Stomach (tissue), 4 donors: ENCODE measurements at regions not wholly inside any gene's neighbourhood (a gene's known extent, or its start where the extent isn't known, plus 50 kb on each side); places are given as distances from the start of the nearest gene placed in this dataset.

Source experiments
- POLR2AphosphoS5 ChIP-seq, 3 donors: sonication (generic); formaldehyde crosslinking; IDR thresholded peaks; one replicate each; pipeline ENCODE4 v1.6.1; 2016; ENCODE audit warnings: antibody characterized with exemption in 3 of 3
- TF ChIP-seq, protein P1 (sequence below), 7 experiments: fragments of 450-650 bp in 4 of 7; fragments of 200-600 bp in 3 of 7; sonication (generic) in 3 of 7; IDR thresholded peaks; one replicate each; pipeline ENCODE4 v1.5.1; 2016 to 2019; ENCODE audit warnings: antibody characterized with exemption in 7 of 7, control low read depth in 2 of 7, mild to moderate bottlenecking in 1 of 7

DNA sequence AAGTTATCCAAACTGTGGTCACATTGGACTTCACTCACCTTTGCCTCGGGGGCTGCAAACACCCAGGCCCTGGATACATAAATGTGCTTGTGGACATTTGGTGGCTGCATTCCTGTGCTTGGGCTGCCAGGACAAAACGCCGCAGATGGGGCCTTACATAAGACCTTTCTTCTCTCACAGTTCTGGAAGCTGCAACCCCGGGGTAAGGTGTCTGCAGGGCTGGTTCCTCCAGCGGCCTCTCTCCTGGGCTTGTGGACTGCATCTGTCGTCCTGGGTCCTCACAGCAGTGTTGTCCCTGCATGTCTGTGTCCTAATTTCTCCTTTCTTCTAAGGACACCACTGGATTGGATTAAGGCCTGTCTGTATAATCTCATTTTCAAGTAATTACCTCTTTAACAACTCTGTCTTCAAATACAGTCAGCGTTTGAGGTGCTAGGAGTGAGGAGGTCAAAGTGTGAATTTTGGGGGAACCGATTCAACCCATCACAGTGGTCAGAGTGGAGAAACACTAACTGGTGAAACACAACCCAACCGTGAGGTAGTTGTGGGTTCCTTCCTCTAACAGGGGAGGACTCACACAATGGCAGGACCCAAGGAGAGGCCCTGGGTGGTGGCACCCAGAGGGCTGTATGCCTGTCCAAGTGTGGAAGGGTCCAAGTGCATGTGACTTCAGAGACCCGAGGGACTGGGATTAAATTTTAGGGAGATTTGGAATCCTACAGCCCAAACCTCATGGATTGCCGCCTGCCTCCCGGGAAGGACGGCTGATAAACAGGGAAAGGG lies 415.6 kb downstream of the IRX2 start:
- no peak for TF ChIP-seq POLR2AphosphoS5 (IDR thresholded peaks at IDR 0.05)
- TF ChIP-seq, protein P1, sequence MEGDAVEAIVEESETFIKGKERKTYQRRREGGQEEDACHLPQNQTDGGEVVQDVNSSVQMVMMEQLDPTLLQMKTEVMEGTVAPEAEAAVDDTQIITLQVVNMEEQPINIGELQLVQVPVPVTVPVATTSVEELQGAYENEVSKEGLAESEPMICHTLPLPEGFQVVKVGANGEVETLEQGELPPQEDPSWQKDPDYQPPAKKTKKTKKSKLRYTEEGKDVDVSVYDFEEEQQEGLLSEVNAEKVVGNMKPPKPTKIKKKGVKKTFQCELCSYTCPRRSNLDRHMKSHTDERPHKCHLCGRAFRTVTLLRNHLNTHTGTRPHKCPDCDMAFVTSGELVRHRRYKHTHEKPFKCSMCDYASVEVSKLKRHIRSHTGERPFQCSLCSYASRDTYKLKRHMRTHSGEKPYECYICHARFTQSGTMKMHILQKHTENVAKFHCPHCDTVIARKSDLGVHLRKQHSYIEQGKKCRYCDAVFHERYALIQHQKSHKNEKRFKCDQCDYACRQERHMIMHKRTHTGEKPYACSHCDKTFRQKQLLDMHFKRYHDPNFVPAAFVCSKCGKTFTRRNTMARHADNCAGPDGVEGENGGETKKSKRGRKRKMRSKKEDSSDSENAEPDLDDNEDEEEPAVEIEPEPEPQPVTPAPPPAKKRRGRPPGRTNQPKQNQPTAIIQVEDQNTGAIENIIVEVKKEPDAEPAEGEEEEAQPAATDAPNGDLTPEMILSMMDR (IDR thresholded peaks at IDR 0.05) = no peak
